ENCODE measurements at regions not wholly inside any gene's neighbourhood (a gene's known extent, or its start where the extent isn't known, plus 50 kb on each side); places are given as distances from the start of the nearest gene placed in this dataset.

DNA sequence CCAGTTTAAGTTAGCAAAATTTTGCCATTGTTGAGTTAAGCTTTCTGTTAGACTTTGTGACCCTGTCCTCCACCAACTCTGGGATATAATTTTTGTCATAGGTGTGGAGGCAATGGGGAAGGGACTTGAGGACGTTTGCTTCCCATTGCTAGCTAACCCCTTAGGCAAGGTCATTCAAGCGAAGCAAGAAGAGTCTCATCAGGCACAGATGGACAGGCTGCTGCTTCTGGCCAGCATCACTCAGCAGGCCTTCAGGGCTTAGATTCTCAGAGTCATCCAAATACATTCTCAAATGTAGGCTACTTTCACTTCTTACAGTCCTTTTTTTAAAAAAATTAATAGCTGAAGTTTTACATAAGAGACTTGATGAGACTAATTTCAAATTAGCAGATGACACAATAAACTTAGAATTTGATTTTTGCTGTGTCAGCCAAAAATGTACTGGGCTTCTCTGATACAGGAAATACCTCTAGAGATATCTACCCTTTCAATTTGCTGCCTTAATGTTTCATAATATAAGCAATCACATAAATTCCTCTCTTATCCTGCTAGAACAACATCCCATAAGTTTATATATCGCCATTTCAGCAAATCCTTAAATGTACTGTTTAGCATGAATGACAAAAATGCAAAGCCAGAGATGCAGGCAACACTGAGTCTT is 875.2 kb downstream of the FLRT2 start:
- TF ChIP-seq, protein P1, sequence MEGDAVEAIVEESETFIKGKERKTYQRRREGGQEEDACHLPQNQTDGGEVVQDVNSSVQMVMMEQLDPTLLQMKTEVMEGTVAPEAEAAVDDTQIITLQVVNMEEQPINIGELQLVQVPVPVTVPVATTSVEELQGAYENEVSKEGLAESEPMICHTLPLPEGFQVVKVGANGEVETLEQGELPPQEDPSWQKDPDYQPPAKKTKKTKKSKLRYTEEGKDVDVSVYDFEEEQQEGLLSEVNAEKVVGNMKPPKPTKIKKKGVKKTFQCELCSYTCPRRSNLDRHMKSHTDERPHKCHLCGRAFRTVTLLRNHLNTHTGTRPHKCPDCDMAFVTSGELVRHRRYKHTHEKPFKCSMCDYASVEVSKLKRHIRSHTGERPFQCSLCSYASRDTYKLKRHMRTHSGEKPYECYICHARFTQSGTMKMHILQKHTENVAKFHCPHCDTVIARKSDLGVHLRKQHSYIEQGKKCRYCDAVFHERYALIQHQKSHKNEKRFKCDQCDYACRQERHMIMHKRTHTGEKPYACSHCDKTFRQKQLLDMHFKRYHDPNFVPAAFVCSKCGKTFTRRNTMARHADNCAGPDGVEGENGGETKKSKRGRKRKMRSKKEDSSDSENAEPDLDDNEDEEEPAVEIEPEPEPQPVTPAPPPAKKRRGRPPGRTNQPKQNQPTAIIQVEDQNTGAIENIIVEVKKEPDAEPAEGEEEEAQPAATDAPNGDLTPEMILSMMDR (IDR thresholded peaks at IDR 0.05; ENCODE audit: low read depth, low read length) = no peak
- no peak for TF ChIP-seq POLR2A (IDR thresholded peaks at IDR 0.05; ENCODE audit: extremely low read depth, insufficient read length)

Measured in NB4 (cell line).